Upper lobe of left lung (tissue), 4 donors: ENCODE measurements at regions not wholly inside any gene's neighbourhood (a gene's known extent, or its start where the extent isn't known, plus 50 kb on each side); places are given as distances from the start of the nearest gene placed in this dataset.

ENCODE experiments used
- POLR2A ChIP-seq, 4 donors: fragments of 450-650 bp; IDR thresholded peaks; one replicate each; pipeline ENCODE4 v1.5.1; 2016 to 2017; ENCODE audit warnings: antibody characterized with exemption in 4 of 4, mild to moderate bottlenecking in 2 of 4
- TF ChIP-seq, protein P1 (sequence below), 6 experiments: fragments of 450-650 bp in 4 of 6; fragments of 200-600 bp in 2 of 6; sonication (generic) in 2 of 6; IDR thresholded peaks; one replicate each; pipeline ENCODE4 v1.5.1; 2016 to 2019; ENCODE audit warnings: antibody characterized with exemption in 6 of 6

DNA sequence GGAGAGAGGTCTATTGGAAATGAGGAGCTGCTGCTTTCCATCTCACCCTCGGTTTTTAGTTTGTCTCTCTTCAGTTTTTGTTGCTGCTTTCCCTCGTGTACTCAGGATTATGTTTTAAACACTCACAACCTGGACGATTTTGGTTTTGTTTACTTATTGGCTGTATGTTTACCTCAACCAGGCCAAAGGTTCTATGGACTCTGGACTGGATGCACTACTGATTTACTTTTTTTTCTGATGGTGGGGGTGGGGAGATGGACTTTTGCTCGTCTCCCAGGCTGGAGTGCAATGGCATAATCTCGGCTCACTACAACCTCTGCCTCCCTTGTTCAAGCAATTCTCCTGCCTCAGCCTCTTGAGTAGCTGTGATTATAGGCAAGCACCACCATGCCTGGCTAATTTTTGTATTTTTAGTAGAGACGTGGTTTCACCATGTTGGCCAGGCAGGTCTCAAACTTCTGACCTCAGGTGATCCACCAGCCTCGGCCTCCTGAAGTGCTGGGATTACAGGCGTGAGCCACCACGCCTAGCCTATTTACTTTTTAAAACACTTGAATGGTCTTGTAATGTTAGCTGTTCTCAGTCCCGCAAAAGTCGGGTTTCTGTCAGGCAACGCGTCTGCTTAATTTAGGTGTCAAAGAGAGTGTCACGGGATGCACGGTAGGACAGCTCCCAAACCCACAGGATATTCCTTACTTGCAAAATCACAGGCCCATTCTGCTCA, 148.2 kb upstream of the RIPOR2 start:
- TF ChIP-seq, protein P1, sequence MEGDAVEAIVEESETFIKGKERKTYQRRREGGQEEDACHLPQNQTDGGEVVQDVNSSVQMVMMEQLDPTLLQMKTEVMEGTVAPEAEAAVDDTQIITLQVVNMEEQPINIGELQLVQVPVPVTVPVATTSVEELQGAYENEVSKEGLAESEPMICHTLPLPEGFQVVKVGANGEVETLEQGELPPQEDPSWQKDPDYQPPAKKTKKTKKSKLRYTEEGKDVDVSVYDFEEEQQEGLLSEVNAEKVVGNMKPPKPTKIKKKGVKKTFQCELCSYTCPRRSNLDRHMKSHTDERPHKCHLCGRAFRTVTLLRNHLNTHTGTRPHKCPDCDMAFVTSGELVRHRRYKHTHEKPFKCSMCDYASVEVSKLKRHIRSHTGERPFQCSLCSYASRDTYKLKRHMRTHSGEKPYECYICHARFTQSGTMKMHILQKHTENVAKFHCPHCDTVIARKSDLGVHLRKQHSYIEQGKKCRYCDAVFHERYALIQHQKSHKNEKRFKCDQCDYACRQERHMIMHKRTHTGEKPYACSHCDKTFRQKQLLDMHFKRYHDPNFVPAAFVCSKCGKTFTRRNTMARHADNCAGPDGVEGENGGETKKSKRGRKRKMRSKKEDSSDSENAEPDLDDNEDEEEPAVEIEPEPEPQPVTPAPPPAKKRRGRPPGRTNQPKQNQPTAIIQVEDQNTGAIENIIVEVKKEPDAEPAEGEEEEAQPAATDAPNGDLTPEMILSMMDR (IDR thresholded peaks at IDR 0.05), result no peak
- TF ChIP-seq POLR2A (IDR thresholded peaks at IDR 0.05), result no peak
